CD4-positive, alpha-beta T cell treated with Interleukin-4 for 4 hours (primary cell): ENCODE measurements at regions not wholly inside any gene's neighbourhood (a gene's known extent, or its start where the extent isn't known, plus 50 kb on each side); places are given as distances from the start of the nearest gene placed in this dataset.

ENCODE experiments used
- DNase-seq: peaks from one replicate; pipeline ENCODE4 v3.0.0-alpha.2; 2020

- no peak for DNase-seq
Measured at GRCh38 chr13:107234319-107235073, 666.6 kb upstream of the ARGLU1 start.

DNA sequence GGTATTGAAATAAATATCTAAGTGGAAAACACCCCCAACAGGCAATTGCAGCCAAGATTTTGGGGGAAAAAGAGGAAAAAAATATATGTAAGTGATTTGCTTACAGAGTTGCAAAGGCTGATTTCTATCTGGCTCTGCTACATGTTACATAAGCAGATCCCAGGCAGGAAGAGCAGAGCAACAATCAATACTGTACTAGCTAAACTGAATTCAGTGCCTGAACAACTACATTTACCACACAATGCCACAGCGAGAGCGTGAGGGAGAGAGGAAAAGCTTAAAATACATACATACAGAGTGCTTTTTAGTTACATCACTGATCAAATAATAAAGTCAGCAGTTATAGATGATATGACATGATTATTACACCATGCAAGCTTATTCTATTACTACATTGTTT, 665.6 kb upstream of the ARGLU1 start:
- no peak for DNase-seq

- no peak for DNase-seq
Measured at GRCh38 chr13:107231944-107232343, 664.0 kb upstream of the ARGLU1 start.

- no peak for DNase-seq
Measured at GRCh38 chr13:107223867-107224266, 655.9 kb upstream of the ARGLU1 start.

DNA sequence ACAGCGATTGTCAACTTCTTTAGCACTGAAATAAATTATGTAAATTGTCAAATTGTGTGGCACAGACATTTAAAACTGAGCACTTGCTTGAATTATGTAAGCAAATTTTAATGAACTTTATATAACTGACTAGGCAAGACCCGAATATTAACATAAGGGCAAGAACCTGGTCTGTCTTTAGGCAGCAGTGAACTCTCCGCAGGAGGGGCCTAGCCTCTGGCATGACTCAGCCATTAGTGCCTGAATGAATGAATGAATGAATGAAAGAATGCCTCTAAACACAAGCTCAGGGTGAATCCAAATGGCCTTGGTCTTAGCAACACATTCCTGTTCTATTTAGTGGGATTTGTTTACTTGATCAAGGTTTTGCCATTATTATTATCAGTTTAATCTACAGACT, 654.7 kb upstream of the ARGLU1 start:
- no peak for DNase-seq

- no peak for DNase-seq
Measured at GRCh38 chr13:107220245-107220644, 652.3 kb upstream of the ARGLU1 start.

DNA sequence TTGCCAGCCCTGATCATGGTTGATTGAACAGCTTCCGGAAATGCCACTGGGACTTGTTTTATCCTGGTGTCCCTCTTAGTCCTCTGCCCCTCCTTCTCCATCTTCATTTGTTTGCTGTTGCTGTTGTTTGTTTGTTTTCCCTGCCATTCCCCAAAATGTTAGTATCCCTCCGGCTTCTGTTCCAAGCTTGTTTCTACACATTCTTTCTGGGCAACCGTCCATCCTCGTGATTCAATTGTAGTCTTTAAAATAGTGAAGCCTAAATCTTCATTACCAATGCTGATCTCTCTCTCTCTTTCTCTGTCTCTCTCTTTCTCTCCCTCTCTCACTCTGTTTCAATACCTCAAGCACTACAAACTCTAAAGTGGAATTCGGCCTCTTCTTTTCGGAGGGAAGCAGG, 649.3 kb upstream of the ARGLU1 start:
- DNase-seq: no peak

DNA sequence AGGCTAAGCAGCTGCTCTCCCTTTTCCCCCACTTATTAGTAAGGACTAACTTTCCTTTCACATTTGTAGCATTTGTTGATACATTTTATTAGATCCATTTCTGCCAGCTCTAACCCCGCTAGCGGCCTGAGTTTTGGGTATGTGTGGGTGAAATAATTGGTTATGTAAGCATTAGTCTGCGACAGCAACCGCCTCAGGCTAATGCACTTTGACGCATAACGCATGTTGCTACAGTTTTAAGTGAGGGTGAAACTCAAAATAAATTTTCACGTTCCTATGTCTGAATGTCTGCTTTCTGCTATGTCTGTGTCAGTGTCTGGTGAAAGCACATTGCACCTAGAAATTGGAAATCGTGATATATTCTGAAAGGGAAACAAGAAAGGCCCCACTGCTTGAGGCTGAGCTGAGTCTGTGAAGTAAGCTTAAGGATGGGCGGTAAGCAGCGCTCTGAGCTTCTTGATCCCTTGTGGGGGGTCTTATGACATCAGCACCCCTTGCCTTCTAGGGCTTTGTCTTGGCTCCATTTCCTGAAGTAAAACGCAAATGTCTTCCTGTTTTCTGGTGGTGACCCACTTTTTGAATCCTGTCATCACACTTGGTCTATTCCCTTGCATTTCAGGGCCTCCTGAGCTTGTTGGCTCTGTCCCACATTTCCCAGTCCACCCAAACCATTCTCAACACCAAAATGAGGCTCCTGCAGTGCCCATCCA, 648.3 kb upstream of the ARGLU1 start:
- no peak for DNase-seq

- DNase-seq: peak; percentile 30
Measured at GRCh38 chr13:107211073-107211472, 643.1 kb upstream of the ARGLU1 start.

DNA sequence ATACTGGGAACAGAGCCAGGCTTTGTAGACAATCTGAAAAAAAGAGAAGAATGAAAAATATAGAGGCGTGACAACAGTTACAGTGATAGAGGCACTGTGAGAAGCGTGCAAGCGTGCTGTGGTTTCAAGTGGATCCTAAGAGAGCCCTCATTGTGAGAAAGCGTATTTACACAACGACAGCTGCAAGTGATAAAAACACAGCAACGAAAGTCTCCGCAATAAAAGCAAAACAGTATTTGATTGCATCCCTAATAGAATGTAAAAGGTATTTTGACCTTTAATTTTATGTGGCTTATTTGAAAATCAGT, 642.7 kb upstream of the ARGLU1 start:
- no peak for DNase-seq

- no peak for DNase-seq
Measured at GRCh38 chr13:107209824-107210722, 642.1 kb upstream of the ARGLU1 start.

- DNase-seq: no peak
Measured at GRCh38 chr13:107208889-107209288, 641.0 kb upstream of the ARGLU1 start.

- DNase-seq: peak; percentile 42
Measured at GRCh38 chr13:107205318-107206104, 637.6 kb upstream of the ARGLU1 start.

DNA sequence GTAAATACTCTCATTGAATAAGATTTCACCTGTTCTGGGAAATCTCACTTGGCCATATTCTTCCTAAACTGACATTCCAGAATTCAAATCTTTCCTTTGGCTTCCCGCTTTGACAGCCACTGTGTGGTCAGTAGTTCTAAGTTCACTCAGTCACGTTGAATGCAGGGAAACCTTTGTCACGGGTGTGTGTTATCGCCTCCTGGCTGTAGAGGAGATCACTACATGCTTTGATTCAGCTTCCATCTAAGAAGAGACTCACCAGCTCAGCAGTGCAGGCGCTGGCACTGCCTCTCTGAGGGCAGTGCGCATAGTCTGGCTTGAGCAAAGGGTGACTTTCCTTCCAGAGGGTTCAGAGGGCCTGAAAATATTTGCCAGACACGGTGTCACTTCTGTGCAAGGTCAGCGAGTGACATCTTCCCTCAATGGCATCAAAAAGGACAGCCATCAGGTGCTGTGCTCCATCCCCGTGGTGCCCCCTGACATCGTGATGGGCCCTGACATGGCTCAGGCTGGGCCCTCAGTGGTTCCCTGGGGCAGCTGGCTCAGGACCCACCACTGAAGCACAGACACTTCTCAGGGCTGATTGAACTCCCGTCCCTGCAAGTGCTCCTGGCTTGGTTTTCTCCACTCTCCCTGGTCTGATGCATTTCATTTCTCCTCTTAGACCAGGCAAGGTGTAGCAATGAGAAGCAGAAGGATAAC, 635.4 kb upstream of the ARGLU1 start:
- no peak for DNase-seq

GRCh38 chr13:107202371-107203023, 634.6 kb upstream of the ARGLU1 start:
- no peak for DNase-seq

GRCh38 chr13:107200491-107200890, 632.6 kb upstream of the ARGLU1 start:
- no peak for DNase-seq

GRCh38 chr13:107192289-107192688, 624.4 kb upstream of the ARGLU1 start:
- no peak for DNase-seq

DNA sequence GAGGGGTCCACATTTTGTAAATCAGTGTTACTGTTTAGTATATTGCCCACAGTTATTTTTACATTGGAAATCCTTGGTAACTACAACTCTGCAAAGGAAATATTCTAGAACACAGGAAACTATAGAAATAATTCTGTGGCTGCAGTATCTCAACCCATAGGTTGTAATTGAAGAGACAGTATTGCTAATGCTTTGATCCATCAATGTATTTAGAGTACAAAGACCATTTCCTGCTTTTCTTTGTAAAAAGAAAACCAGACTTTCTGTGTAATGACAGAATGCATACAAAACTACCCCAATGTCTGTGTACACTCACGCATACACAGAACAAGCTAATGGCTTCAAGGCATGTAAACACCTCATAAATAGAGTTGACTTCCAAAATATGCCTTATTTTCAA, 622.1 kb upstream of the ARGLU1 start:
- DNase-seq: no peak

DNA sequence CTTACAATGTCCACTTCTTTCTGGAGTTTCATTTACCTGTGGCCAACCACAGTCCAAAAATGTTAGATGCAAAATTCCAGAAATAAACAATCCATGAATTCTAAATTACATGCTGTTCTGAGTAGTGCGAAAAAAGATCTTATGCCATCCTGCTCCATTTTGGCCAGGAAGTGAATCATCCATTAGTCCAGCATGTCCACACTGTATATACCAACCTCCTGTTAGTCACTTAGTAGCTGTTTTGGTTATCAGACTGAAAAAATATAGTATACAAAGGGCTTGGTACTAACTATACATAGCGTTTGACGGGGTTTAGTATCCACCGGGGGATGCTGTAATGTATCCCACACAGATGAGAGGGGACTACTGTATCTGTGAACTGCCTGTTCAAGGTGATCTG, 618.0 kb upstream of the ARGLU1 start:
- no peak for DNase-seq

DNA sequence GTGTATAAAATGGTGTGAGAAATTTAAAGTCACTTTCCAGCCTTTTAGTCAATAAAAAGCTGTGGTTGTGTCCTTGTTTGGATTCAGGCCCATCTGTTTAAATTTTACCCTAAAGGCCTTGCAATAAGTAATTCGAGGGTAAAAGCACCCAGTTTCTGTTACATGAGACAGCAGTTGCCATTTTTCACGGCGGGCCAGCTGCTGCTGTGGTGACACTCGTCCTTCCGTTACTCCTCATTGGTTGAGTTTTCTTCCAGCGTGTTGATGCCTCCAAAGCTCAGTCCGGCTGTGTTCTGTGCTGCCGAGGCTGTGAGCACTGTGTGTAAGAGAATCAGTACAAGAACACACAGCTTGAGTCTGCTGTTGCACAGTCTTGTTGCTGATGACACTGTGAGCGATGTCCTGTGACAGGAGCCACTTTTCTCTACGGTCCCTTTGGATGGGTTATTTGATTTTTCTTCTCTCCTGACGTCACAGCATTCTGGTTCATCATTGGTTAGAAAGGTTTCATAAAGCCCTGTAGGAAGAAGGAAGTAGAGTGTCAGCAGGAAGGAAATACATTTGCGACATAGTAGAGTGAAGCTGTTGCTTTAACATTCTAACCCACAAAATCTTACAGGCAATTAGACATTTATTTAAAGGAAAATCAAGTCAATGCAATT, 602.5 kb upstream of the ARGLU1 start:
- no peak for DNase-seq

GRCh38 chr13:107157271-107157670, 589.3 kb upstream of the ARGLU1 start:
- no peak for DNase-seq
